HS-27A (cell line): ENCODE measurements at regions not wholly inside any gene's neighbourhood (a gene's known extent, or its start where the extent isn't known, plus 50 kb on each side); places are given as distances from the start of the nearest gene placed in this dataset.

Source experiments
- DNase-seq: peaks from one replicate; pipeline ENCODE4 v3.0.0-alpha.2; 2012; ENCODE audit warnings: low read depth, missing footprints

- no peak for DNase-seq
These were observed 588.3 kb upstream of the LMCD1 start for GRCh38 chr3:7913283-7913682.

- DNase-seq: no peak
These were observed 586.3 kb upstream of the LMCD1 start for GRCh38 chr3:7915356-7915755.

- no peak for DNase-seq
These were observed 584.0 kb upstream of the LMCD1 start for GRCh38 chr3:7917443-7918151.

- DNase-seq: no peak
These were observed 581.4 kb upstream of the LMCD1 start for GRCh38 chr3:7920211-7920610.

- DNase-seq: no peak
These were observed 577.4 kb upstream of the LMCD1 start for GRCh38 chr3:7924228-7924627.

- no peak for DNase-seq
These were observed 574.6 kb upstream of the LMCD1 start for GRCh38 chr3:7927015-7927414.

- DNase-seq: no peak
These were observed 573.8 kb upstream of the LMCD1 start for GRCh38 chr3:7927864-7928263.

GRCh38 chr3:7929319-7929889, 572.2 kb upstream of the LMCD1 start:
- DNase-seq: no peak

- no peak for DNase-seq
These were observed 567.3 kb upstream of the LMCD1 start for GRCh38 chr3:7934362-7934761.

- DNase-seq: no peak
These were observed 553.7 kb upstream of the LMCD1 start for GRCh38 chr3:7947930-7948329.

GRCh38 chr3:7950890-7951289, 550.7 kb upstream of the LMCD1 start:
- no peak for DNase-seq

GRCh38 chr3:7953449-7954014, 548.1 kb upstream of the LMCD1 start:
- no peak for DNase-seq

GRCh38 chr3:7957024-7957423, 544.6 kb upstream of the LMCD1 start:
- no peak for DNase-seq

GRCh38 chr3:7959094-7959493, 542.5 kb upstream of the LMCD1 start:
- no peak for DNase-seq

- no peak for DNase-seq
These were observed 541.0 kb upstream of the LMCD1 start for GRCh38 chr3:7960601-7961000.

- no peak for DNase-seq
These were observed 539.3 kb upstream of the LMCD1 start for GRCh38 chr3:7962301-7962700.

- no peak for DNase-seq
These were observed 536.7 kb upstream of the LMCD1 start for GRCh38 chr3:7964899-7965298.

GRCh38 chr3:7973006-7973405, 528.6 kb upstream of the LMCD1 start:
- no peak for DNase-seq

GRCh38 chr3:7977245-7978086, 524.2 kb upstream of the LMCD1 start:
- no peak for DNase-seq

GRCh38 chr3:7978087-7978422, 523.6 kb upstream of the LMCD1 start:
- DNase-seq: no peak

GRCh38 chr3:7982126-7982525, 519.5 kb upstream of the LMCD1 start:
- no peak for DNase-seq

GRCh38 chr3:7999384-7999783, 502.2 kb upstream of the LMCD1 start:
- no peak for DNase-seq

- no peak for DNase-seq
These were observed 500.3 kb upstream of the LMCD1 start for GRCh38 chr3:8001307-8001706.
